GM21619 (cell line): ENCODE measurements at regions not wholly inside any gene's neighbourhood (a gene's known extent, or its start where the extent isn't known, plus 50 kb on each side); places are given as distances from the start of the nearest gene placed in this dataset.
"Not testable (repeated sequence)": the region's sequence is repeated elsewhere in the genome, so short reads cannot be mapped to it uniquely, and the experiment has no call there.

Experiments used
- ATAC-seq: cut with Tn5 transposase; IDR thresholded peaks from one replicate; pipeline ENCODE4 v1.9.1; 2021; ENCODE audit not compliant: unreplicated experiment

GRCh38 chr3:168801794-168802193, 706.1 kb upstream of the GOLIM4 start:
- ATAC-seq, result no peak

GRCh38 chr3:168796339-168796738, 700.6 kb upstream of the GOLIM4 start:
- no peak for ATAC-seq

DNA sequence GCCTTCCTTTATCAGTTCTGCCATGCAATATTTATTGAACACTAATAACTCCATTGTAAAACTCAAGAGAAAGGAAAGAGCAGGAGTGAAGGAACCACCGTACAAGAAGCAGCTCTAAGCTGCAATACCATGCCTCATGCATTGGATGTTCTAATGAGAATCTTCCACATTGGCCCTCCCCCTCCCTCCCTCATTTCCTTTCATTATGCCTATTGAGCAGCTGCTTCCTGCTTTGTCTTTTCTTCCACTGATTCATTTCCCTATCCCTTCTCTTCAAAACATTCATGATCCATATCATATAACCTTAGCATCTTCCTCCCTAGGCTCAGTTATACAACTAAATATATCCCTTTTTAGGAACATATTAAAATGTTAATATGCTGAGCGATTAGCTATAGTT, 698.7 kb upstream of the GOLIM4 start:
- ATAC-seq, result no peak

GRCh38 chr3:168782193-168782592, 686.5 kb upstream of the GOLIM4 start:
- ATAC-seq, result no peak

GRCh38 chr3:168779970-168780645, 684.4 kb upstream of the GOLIM4 start:
- ATAC-seq, result not testable (repeated sequence)

- ATAC-seq, result no peak
Measured at GRCh38 chr3:168753724-168754123, 658.0 kb upstream of the GOLIM4 start.

- no peak for ATAC-seq
Measured at GRCh38 chr3:168752339-168752738, 656.6 kb upstream of the GOLIM4 start.

DNA sequence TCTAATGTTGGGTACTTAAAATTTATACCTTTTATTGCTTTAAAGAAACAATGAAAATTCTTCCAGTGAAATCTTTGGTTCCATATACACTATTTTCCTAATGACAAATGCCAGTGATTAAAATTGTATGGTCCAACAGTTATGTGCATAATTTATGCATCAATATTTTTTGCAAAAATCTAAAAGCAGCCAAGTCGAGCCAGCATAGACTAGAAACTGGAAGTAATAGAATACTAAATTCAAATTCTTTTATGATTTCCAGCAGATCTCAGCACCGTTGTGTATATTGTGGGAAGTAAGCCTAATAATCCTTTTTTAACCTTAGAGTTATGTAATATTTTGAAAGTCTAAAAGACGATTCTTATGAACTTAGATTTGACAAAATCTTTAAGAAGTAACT, 652.0 kb upstream of the GOLIM4 start:
- no peak for ATAC-seq

DNA sequence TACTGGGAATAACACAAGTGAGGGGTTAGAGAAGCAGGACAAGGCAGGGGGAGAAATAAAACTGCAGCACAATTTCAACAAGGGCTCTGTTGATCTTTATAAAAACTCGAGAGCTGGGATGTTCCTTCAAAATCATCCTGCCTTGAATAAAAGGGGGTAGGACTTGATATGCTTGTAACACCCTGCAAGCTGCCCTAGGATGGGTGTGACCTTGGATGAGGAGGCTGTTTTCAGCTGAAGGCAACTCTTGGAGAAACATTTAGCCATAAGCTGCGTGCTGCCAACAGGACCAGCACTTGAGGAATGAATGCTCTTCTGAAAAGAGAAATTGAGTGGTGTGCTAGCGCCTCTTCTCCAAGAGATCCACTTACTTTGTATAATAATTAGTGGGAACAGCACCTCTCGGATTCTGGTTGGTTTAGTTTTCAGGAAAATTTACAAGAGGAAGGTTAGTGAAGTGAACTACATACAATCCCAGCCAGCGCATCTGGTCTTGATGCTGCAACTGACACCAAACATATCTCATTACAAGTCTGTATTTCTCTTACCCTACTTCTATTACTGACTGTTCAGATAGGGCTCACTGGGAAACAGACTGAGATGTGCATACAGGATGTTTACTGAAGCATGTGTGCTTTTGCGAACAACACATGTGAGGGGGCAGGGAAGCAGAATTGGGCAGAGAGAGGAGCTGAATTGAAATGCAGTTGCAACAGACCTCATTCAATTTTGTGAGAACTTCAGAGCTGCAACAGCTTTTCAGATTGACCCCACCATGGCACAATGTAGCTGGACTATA, 643.0 kb upstream of the GOLIM4 start:
- ATAC-seq, result no peak

DNA sequence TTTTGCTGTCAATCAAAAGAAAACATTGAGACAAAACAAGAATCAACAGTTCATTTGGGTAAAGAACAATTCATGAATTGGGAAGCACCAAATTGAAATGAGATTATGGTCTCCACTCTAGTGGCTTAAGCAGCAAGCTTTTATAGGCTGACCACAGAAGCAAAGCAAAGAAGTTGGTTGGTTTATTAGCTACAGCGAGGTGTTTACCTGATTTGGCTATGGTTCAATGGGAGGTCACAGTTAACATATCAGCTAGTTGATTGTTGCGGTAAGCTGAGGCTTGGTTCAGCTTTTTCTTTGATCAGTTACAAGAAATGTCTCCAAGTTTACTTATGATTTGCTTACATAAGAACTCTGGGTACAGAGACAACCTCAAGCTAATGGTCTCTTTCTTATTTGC, 640.5 kb upstream of the GOLIM4 start:
- ATAC-seq, result no peak

GRCh38 chr3:168730073-168730472, 634.3 kb upstream of the GOLIM4 start:
- no peak for ATAC-seq

- no peak for ATAC-seq
Measured at GRCh38 chr3:168722091-168722490, 626.4 kb upstream of the GOLIM4 start.

DNA sequence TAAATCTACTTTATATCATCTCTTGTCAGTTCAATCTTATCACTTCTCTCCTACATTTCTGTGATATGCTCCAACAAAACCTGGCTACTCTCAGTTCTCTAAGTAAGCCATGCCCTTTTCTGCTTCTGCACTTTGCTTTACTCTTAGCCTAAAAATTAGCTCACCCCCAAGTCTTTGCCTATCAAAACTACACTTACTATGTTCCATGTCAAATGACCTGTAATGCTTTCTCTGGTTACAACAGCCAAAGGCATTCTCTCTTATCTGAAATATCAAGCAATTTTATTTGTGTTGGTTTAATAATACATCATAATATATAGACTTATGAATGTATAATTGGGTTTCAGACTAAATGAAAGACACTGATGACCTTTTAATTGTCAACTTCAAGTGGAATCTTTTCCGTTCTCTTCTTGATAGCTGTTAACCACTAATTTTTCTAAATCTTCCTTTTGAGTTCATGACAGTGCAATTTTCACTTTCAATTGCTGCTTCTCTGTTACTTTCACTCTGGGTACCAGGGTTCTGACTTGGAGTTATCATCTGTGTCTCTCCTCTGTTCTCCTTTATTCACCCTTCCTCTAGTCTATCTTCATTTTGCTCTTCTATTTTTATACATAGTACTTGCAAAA, 619.0 kb upstream of the GOLIM4 start:
- ATAC-seq, result peak; percentile 99

DNA sequence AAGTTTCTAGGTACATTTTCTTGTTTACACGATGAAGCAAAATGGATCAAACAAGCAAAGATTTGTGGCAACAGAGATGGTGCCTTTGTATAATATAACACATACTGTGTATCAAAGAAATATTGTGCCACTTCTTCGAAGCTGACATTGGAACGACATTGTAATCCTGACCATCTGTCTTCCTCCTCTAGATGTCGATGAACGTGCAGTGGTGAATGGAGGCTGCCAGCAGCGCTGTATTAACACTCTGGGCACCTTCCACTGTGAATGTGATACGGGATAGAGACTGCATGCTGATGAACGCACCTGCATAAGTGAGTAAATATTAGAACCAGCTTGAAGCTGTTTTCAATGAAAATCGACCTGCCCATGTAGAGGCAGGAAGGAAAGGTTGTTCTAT, 613.3 kb upstream of the GOLIM4 start:
- ATAC-seq, result no peak

DNA sequence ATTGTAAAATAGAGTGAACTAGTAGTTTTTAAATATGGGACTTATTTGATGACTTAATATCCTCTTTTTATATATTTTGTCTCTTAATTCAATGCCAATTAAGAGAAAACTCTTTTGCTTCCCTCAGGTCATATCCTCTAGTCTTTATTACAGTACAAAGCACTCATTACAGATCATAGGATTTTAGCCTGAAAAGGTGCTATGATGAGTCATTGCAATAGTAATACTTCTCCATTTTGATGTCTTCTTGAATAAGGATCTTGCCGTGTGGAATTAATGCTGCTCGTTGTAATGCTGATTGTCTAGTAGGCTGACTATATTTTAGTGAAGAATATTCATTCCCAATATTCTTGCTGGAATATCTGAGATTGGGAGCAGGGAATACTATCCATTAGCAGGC, 612.2 kb upstream of the GOLIM4 start:
- peak; percentile 62 for ATAC-seq

GRCh38 chr3:168705412-168705811, 609.7 kb upstream of the GOLIM4 start:
- no peak for ATAC-seq

DNA sequence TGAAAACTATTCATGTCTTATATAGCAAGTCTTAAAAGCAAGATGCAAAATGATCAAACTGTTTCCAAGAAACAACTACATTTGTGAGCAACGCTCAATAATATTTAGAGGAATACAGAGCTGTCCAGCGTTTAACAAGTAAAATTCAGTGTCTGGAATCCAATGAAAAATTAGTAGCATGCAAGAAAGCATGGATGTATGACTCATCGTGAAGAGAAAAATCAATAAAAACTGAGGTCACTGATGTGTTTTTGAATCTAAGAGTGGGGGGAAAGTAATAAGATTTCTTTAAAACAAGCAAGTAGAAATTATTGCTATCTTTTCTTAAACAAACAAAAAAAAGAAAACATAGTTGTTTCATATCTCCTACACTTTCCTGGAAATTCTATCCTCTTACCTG, 600.3 kb upstream of the GOLIM4 start:
- ATAC-seq, result no peak

- no peak for ATAC-seq
Measured at GRCh38 chr3:168693870-168694269, 598.1 kb upstream of the GOLIM4 start.

GRCh38 chr3:168688267-168688666, 592.5 kb upstream of the GOLIM4 start:
- ATAC-seq, result no peak

DNA sequence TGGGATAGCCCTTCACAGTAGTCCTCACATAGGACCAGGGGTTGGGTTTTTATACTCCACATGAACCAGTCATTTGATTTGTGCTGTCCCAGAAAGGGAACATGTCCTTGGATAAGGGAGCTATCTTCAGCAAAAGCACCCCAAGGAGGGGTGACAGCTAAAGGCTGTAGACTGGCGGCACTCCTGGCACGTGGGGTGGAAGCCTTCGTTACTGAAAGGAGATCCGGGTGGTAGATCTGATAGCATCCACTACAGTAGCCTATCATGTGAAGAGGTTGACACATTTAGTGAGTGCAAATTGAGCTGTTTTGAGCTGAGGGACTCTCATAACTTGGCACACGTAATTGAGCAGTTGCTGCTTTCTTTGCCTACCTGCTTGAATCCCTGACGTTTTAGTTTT, 588.8 kb upstream of the GOLIM4 start:
- ATAC-seq, result no peak

DNA sequence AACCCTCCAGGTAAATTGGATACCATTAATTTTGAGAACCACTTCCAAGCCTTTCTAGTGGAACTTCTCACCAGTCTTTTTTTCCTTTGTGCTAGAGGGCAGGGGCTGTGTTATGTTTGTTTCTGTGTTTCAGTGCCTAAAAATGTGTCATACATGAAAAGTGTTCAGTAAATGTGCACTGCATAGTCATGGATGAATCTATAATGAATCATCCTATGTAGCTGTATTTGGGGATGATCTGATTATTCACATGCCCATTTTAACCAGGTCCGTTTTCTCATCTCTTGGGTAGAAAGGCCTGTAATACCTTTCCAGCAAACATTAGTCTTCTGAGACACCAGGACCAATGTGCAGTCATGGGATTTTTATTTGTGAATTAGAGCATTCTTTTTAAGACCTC, 583.0 kb upstream of the GOLIM4 start:
- ATAC-seq, result no peak

DNA sequence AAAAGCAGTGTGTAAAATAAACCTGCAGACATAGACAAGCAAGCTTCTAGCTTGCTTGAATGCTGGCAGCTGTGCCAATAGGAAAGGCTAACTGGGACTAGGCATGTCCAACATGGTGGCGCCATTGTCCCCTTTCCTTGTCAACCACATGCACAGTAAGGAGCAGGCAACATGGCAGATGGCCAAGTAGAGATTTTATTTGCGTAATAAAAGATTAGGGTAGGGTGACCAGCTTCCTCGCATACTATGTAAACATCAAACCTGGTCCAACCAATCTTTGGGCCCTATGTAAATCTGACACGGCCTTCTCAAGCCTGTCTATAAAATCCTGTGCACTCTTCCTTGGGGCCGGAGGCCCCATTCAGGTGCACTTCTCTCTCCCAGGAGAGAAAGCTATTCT, 575.4 kb upstream of the GOLIM4 start:
- ATAC-seq, result no peak
